ENCODE measurements at regions not wholly inside any gene's neighbourhood (a gene's known extent, or its start where the extent isn't known, plus 50 kb on each side); places are given as distances from the start of the nearest gene placed in this dataset.

GRCh38 chr15:46618984-46619383 is 984.2 kb downstream of the SQOR start:
- no peak for DNase-seq (ENCODE audit: low read depth)
- no peak overlapping the region for H3K4me3 ChIP-seq (ENCODE audit: low read depth, low read length)
- TF ChIP-seq MAX (IDR thresholded peaks at IDR 0.05; ENCODE audit: low read depth, low read length) = no peak
- TF ChIP-seq, protein P1, sequence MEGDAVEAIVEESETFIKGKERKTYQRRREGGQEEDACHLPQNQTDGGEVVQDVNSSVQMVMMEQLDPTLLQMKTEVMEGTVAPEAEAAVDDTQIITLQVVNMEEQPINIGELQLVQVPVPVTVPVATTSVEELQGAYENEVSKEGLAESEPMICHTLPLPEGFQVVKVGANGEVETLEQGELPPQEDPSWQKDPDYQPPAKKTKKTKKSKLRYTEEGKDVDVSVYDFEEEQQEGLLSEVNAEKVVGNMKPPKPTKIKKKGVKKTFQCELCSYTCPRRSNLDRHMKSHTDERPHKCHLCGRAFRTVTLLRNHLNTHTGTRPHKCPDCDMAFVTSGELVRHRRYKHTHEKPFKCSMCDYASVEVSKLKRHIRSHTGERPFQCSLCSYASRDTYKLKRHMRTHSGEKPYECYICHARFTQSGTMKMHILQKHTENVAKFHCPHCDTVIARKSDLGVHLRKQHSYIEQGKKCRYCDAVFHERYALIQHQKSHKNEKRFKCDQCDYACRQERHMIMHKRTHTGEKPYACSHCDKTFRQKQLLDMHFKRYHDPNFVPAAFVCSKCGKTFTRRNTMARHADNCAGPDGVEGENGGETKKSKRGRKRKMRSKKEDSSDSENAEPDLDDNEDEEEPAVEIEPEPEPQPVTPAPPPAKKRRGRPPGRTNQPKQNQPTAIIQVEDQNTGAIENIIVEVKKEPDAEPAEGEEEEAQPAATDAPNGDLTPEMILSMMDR (IDR thresholded peaks at IDR 0.05; ENCODE audit: low read depth, low read length) = no peak
- no peak for TF ChIP-seq POLR2A (IDR thresholded peaks at IDR 0.05; ENCODE audit: extremely low read depth, insufficient read length)
- no peak for TF ChIP-seq MYC (IDR thresholded peaks at IDR 0.05; ENCODE audit: low read depth, low read length)

DNA sequence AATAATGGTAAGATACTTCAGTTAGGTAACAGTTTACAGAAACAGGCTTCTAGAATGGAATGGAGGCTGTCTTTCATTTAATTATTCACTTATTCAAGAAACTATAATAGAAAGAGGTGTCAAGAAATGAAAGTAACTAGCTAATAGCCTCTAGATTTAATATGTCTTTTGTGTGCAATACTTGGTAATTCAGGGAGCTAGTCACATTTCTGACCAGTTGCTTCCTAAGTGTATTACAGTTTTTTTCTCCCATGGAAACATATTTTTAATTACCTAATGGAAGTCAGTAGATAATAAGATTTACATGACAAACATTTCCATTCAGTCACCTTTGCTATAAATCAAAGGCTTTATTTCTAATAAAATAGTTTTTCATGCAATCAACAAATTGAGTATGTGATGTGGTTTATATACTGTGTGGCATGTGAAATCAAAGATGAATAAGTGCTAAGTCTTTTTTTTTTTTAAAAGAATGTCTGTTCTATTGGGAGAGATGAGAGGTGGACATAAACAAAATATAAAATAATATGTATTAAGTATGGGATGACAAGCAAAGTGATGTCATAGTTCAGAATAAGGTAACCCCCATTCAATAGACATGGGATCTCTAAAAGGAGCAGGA is 985.7 kb downstream of the SQOR start:
- no peak overlapping the region for H3K4me3 ChIP-seq (ENCODE audit: low read depth, low read length)
- DNase-seq (ENCODE audit: low read depth) = no peak
- TF ChIP-seq MYC (IDR thresholded peaks at IDR 0.05; ENCODE audit: low read depth, low read length) = no peak
- TF ChIP-seq MAX (IDR thresholded peaks at IDR 0.05; ENCODE audit: low read depth, low read length) = no peak
- TF ChIP-seq, protein P1 (IDR thresholded peaks at IDR 0.05; ENCODE audit: low read depth, low read length) = no peak
- no peak for TF ChIP-seq POLR2A (IDR thresholded peaks at IDR 0.05; ENCODE audit: extremely low read depth, insufficient read length)

- DNase-seq (ENCODE audit: low read depth) = no peak
- TF ChIP-seq MYC (IDR thresholded peaks at IDR 0.05; ENCODE audit: low read depth, low read length) = no peak
- TF ChIP-seq POLR2A (IDR thresholded peaks at IDR 0.05; ENCODE audit: extremely low read depth, insufficient read length) = no peak
- TF ChIP-seq, protein P1 (IDR thresholded peaks at IDR 0.05; ENCODE audit: low read depth, low read length) = no peak
- no peak for TF ChIP-seq MAX (IDR thresholded peaks at IDR 0.05; ENCODE audit: low read depth, low read length)
- H3K4me3 ChIP-seq (ENCODE audit: low read depth, low read length) = no peak overlapping the region
Measured at GRCh38 chr15:46622851-46623250, 988.0 kb downstream of the SQOR start.

GRCh38 chr15:46636206-46636605 is 1001.4 kb downstream of the SQOR start:
- TF ChIP-seq POLR2A (IDR thresholded peaks at IDR 0.05; ENCODE audit: extremely low read depth, insufficient read length) = no peak
- TF ChIP-seq, protein P1 (IDR thresholded peaks at IDR 0.05; ENCODE audit: low read depth, low read length) = no peak
- TF ChIP-seq MYC (IDR thresholded peaks at IDR 0.05; ENCODE audit: low read depth, low read length) = no peak
- TF ChIP-seq MAX (IDR thresholded peaks at IDR 0.05; ENCODE audit: low read depth, low read length) = no peak
- no peak for DNase-seq (ENCODE audit: low read depth)
- H3K4me3 ChIP-seq (ENCODE audit: low read depth, low read length) = no peak overlapping the region

DNA sequence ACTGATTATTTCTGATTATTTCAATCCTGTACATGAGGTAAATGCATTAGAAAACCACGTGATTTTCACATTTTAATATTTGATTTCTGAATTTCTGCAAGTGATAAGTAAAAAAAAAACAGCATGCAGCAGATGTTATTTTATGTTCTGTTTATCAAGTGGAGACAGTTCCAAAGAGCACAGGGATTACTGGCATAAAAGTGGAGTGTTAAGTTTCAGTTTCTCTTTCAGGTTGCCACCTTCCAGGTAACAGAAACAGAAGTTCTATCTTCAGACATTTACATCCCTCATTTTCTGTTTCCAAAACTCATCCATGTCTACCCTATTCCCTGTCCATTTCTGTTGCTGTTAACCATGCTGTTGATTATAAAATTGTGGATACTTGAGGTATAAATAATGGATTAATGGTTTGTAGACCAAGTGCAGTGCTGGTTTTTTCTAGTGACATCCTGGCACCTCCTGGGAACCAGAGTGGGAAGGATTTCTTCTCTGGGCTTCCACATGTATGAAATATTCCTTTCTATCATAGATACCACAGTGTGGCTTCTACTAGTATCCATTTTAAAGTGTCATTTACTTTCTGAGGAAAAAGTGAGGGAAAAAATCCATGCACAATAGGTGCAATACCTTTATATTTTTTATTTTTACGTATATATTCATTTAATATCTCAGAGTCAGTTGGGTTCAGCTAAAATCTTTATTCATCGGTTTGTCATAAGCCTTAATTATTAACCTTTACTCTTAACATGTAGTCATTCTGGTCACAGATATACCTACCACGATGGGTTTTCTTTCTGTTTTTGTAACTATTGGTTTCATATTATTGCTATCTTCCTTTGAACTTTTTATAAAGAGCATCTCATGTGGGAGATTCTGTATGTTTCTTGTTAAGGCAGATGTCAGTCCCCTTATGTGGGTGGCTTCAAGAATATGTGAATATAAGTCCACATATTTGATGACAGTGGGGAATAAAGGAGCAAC is 1010.0 kb downstream of the SQOR start:
- DNase-seq (ENCODE audit: low read depth) = no peak
- TF ChIP-seq MYC (IDR thresholded peaks at IDR 0.05; ENCODE audit: low read depth, low read length) (no peak), MAX (IDR thresholded peaks at IDR 0.05; ENCODE audit: low read depth, low read length) (no peak), POLR2A (IDR thresholded peaks at IDR 0.05; ENCODE audit: extremely low read depth, insufficient read length) (no peak)
- TF ChIP-seq, protein P1 (IDR thresholded peaks at IDR 0.05; ENCODE audit: low read depth, low read length) = no peak

More for the DNA sequence above, 1010.0 kb downstream of the SQOR start:
- H3K4me3 ChIP-seq (ENCODE audit: low read depth, low read length) = no peak overlapping the region
